ENCODE measurements at regions not wholly inside any gene's neighbourhood (a gene's known extent, or its start where the extent isn't known, plus 50 kb on each side); places are given as distances from the start of the nearest gene placed in this dataset.

DNA sequence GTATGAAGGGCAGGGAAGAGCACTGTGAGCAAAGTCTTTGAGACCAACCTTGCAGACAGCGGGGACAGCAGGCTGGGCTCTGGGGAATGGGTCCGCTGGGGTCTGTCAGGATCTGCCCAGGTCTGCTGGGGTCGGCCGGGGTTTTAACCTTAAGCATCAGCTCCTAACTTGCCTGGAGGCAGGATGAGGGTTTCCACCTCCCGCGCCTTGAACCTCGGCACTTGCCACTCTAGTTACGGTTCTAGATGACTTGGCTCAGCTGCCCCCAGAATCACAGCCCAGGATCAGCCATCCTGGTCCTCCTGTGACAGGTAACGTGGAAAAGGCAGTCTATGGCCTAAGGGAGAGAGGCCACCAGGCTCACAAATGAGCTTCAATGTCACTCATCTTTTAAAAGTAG, 50.4 kb upstream of the CACUL1 start:
- no peak for TF ChIP-seq SPI1 (IDR thresholded peaks at IDR 0.05; ENCODE audit: borderline replicate concordance, low read depth)
- no peak for DNase-seq (ENCODE audit: low read depth in 1 of 2, low spot score in 1 of 2)
- H3K4me3 ChIP-seq (replicated peaks; ENCODE audit: insufficient read depth, low read length) = no peak overlapping the region
- H3K27ac ChIP-seq (replicated peaks) = no peak overlapping the region
- peaks cover 1% of the 10 kb centered on the region for H3K27me3 ChIP-seq (ENCODE audit: insufficient read depth, poor library complexity, severe bottlenecking)

DNA sequence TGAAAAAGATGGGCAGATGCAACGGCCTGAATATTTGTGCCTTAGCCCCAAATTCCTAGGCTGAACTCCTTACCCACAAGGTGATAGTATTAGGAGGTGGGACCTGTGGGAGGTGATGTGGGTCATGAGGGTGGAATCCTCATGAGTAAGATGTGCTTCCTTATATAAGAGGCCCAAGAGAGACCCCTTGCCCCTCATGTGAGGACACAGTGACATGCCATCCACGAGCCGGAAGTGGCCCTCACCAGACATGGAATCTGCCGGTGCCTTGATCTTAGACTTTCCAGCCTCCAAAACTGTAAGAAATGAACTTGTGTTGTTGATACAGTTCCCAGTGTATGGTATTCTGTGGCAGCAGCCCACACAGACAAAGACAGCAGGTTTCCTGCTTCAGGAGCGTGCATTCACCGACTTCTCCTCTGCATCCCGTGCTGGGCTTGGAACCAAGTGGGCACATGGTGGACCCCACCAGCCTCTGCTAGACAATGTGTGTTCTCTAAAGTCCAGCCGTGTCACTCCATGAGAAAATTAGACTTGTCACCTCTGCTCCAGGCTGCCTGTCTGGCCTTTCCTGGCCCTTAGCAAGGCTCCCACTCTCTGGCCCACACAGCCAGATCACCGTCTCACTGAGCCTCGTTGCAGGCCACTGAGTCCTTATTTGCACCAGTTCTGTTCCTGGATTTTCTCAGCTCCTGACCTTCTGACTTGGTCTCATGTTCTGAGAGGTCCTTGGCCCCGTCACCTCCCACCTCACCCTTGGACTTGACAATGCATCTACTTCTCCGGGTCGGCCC, 52.9 kb upstream of the CACUL1 start:
- no peaks in the 10 kb centered on the region for H3K27me3 ChIP-seq (ENCODE audit: insufficient read depth, poor library complexity, severe bottlenecking)
- no peak for DNase-seq (ENCODE audit: low read depth in 1 of 2, low spot score in 1 of 2)
- H3K27ac ChIP-seq (replicated peaks) = no peak overlapping the region
- H3K4me3 ChIP-seq (replicated peaks; ENCODE audit: insufficient read depth, low read length) = no peak overlapping the region
- TF ChIP-seq, protein P1, sequence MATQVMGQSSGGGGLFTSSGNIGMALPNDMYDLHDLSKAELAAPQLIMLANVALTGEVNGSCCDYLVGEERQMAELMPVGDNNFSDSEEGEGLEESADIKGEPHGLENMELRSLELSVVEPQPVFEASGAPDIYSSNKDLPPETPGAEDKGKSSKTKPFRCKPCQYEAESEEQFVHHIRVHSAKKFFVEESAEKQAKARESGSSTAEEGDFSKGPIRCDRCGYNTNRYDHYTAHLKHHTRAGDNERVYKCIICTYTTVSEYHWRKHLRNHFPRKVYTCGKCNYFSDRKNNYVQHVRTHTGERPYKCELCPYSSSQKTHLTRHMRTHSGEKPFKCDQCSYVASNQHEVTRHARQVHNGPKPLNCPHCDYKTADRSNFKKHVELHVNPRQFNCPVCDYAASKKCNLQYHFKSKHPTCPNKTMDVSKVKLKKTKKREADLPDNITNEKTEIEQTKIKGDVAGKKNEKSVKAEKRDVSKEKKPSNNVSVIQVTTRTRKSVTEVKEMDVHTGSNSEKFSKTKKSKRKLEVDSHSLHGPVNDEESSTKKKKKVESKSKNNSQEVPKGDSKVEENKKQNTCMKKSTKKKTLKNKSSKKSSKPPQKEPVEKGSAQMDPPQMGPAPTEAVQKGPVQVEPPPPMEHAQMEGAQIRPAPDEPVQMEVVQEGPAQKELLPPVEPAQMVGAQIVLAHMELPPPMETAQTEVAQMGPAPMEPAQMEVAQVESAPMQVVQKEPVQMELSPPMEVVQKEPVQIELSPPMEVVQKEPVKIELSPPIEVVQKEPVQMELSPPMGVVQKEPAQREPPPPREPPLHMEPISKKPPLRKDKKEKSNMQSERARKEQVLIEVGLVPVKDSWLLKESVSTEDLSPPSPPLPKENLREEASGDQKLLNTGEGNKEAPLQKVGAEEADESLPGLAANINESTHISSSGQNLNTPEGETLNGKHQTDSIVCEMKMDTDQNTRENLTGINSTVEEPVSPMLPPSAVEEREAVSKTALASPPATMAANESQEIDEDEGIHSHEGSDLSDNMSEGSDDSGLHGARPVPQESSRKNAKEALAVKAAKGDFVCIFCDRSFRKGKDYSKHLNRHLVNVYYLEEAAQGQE (IDR thresholded peaks at IDR 0.05; ENCODE audit: insufficient replicate concordance, low read depth) = no peak
- TF ChIP-seq, protein P2, sequence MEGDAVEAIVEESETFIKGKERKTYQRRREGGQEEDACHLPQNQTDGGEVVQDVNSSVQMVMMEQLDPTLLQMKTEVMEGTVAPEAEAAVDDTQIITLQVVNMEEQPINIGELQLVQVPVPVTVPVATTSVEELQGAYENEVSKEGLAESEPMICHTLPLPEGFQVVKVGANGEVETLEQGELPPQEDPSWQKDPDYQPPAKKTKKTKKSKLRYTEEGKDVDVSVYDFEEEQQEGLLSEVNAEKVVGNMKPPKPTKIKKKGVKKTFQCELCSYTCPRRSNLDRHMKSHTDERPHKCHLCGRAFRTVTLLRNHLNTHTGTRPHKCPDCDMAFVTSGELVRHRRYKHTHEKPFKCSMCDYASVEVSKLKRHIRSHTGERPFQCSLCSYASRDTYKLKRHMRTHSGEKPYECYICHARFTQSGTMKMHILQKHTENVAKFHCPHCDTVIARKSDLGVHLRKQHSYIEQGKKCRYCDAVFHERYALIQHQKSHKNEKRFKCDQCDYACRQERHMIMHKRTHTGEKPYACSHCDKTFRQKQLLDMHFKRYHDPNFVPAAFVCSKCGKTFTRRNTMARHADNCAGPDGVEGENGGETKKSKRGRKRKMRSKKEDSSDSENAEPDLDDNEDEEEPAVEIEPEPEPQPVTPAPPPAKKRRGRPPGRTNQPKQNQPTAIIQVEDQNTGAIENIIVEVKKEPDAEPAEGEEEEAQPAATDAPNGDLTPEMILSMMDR (IDR thresholded peaks at IDR 0.05; ENCODE audit: insufficient read depth, low read length) = no peak
- no peak for TF ChIP-seq GABPA (IDR thresholded peaks at IDR 0.05; ENCODE audit: low read depth)
- TF ChIP-seq POLR2AphosphoS5 (IDR thresholded peaks at IDR 0.05; ENCODE audit: low read depth) = no peak
- TF ChIP-seq SPI1 (IDR thresholded peaks at IDR 0.05; ENCODE audit: borderline replicate concordance, low read depth) = no peak

DNA sequence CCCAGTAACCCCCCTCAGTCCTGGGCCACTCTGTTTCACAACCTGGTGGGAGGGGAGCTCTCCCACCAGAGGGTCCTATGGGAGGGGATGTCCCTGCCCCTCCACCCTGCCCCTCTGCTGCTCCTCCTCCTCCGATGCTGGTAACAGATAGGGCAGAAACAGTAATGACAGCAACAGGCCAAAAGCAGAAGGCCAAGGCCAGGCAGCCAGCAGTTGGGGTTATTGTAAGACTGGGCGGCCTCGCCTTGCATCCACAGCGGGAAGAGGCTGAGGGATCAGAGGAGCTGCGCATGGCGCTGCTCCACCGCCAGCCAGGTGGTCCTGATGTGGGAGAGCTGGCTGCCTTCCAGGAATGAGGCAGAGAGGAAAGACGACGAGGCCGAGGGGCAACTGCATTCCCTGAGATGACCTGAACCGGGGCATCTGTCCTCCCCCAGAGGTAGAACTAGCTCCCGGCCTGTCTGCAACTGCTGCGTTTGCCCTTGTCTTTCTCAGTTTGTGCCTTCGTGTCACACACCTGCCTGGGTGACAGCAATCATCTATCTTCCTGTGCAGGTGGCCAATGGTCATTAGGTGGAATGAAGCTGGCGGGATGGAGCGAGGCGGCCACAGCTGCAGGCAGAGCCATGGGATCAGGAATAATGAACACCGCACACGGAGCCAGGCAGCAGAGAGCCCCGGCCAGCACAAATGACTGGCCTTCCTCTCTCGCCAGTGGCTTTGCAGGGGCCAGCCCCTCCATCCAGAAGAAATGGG, 54.0 kb upstream of the CACUL1 start:
- Histone ChIP-seq H3K4me3 (replicated peaks; ENCODE audit: insufficient read depth, low read length) (no peak overlapping the region), H3K27me3 (ENCODE audit: insufficient read depth, poor library complexity, severe bottlenecking) (no peaks in the 10 kb centered on the region), H3K27ac (replicated peaks) (no peak overlapping the region)
- TF ChIP-seq POLR2AphosphoS5 (IDR thresholded peaks at IDR 0.05; ENCODE audit: low read depth) (no peak), SPI1 (IDR thresholded peaks at IDR 0.05; ENCODE audit: borderline replicate concordance, low read depth) (no peak), GABPA (IDR thresholded peaks at IDR 0.05; ENCODE audit: low read depth) (no peak)
- TF ChIP-seq, protein P1 (IDR thresholded peaks at IDR 0.05; ENCODE audit: insufficient replicate concordance, low read depth) = no peak
- TF ChIP-seq, protein P2 (IDR thresholded peaks at IDR 0.05; ENCODE audit: insufficient read depth, low read length) = no peak
- DNase-seq (ENCODE audit: low read depth in 1 of 2, low spot score in 1 of 2) = no peak
